Activated naive CD4-positive, alpha-beta T cell treated with anti-CD3 and anti-CD28 coated beads, Interleukin-2, amount 50 U/mL, for 72 hours (primary cell): ENCODE measurements at regions not wholly inside any gene's neighbourhood (a gene's known extent, or its start where the extent isn't known, plus 50 kb on each side); places are given as distances from the start of the nearest gene placed in this dataset.

Experiments
- ATAC-seq, 2 donors: fragments of 150-1000 bp; cut with Tn5 transposase; 2 replicates each; pipeline ENCODE4 v1.10.0; 2021; ENCODE audit warnings: mild to moderate bottlenecking in 2 of 2, moderate library complexity in 2 of 2
- DNase-seq, 2 donors: peaks; one replicate each; pipeline ENCODE4 v3.0.0; 2021 to 2022; ENCODE audit warnings: low spot score in 2 of 2
- H3K27ac Mint-ChIP-seq, 2 donors: one replicate each; pipeline ENCODE4 v1.8.0; 2022; ENCODE audit warnings: mild to moderate bottlenecking in 2 of 2, mixed read lengths in 2 of 2
- H3K36me3 Mint-ChIP-seq, 2 donors: one replicate each; pipeline ENCODE4 v1.8.0; 2022; ENCODE audit warnings: mixed read lengths in 2 of 2
- H3K9me3 Mint-ChIP-seq, 2 donors: one replicate each; pipeline ENCODE4 v1.8.0; 2022; ENCODE audit warnings: mixed read lengths in 2 of 2

- DNase-seq (no peak), ATAC-seq (no peak)
- H3K9me3 Mint-ChIP-seq, result peaks cover 0 to 3% of the 10 kb centered on the region in 2 donors
- H3K36me3 Mint-ChIP-seq, result no peaks in the 10 kb centered on the region
- no peak overlapping the region for H3K27ac Mint-ChIP-seq
Observed at GRCh38 chr3:174431717-174432116, 427.4 kb upstream of the NAALADL2 start.

- DNase-seq (no peak), ATAC-seq (no peak)
- Mint-ChIP-seq H3K27ac (no peak overlapping the region), H3K9me3 (peaks cover 0 to 6% of the 10 kb centered on the region in 2 donors), H3K36me3 (peaks cover 6 to 7% of the 10 kb centered on the region in 2 donors)
Observed at GRCh38 chr3:174436367-174436766, 422.8 kb upstream of the NAALADL2 start.

- peaks cover 6 to 11% of the 10 kb centered on the region in 2 donors for H3K36me3 Mint-ChIP-seq
- peaks cover 0 to 6% of the 10 kb centered on the region in 2 donors for H3K9me3 Mint-ChIP-seq
- no peak for DNase-seq
- H3K27ac Mint-ChIP-seq, result no peak overlapping the region
- ATAC-seq, result no peak
Observed at GRCh38 chr3:174438501-174439145, 420.5 kb upstream of the NAALADL2 start.

- no peak for DNase-seq
- peaks cover 6 to 11% of the 10 kb centered on the region in 2 donors for H3K36me3 Mint-ChIP-seq
Observed at GRCh38 chr3:174439331-174440252, 419.5 kb upstream of the NAALADL2 start.

GRCh38 chr3:174440253-174440701 lies 418.9 kb upstream of the NAALADL2 start:
- no peak for DNase-seq

More at GRCh38 chr3:174439331-174440252, 419.5 kb upstream of the NAALADL2 start:
- ATAC-seq, result no peak
- H3K27ac Mint-ChIP-seq, result no peak overlapping the region
- peaks cover 0 to 6% of the 10 kb centered on the region in 2 donors for H3K9me3 Mint-ChIP-seq

GRCh38 chr3:174440741-174441587 lies 418.2 kb upstream of the NAALADL2 start:
- ATAC-seq, result peak; percentile 74 to 85
- Mint-ChIP-seq H3K36me3 (peaks cover 6 to 11% of the 10 kb centered on the region in 2 donors), H3K27ac (no peak overlapping the region)

More at GRCh38 chr3:174440253-174440701, 418.9 kb upstream of the NAALADL2 start:
- H3K36me3 Mint-ChIP-seq, result peaks cover 6 to 11% of the 10 kb centered on the region in 2 donors
- H3K9me3 Mint-ChIP-seq, result peaks cover 0 to 6% of the 10 kb centered on the region in 2 donors
- H3K27ac Mint-ChIP-seq, result no peak overlapping the region
- no peak for ATAC-seq

GRCh38 chr3:174441588-174442301 lies 417.4 kb upstream of the NAALADL2 start:
- peak overlapping the region in 1 of 2 donors; percentile 50 for H3K27ac Mint-ChIP-seq
- no peak for DNase-seq
- peak in 1 of 2 donors; percentile 18 for ATAC-seq
- H3K9me3 Mint-ChIP-seq, result peaks cover 0 to 3% of the 10 kb centered on the region in 2 donors
- H3K36me3 Mint-ChIP-seq, result peaks cover 6 to 11% of the 10 kb centered on the region in 2 donors

More at GRCh38 chr3:174440741-174441587, 418.2 kb upstream of the NAALADL2 start:
- peaks cover 0 to 6% of the 10 kb centered on the region in 2 donors for H3K9me3 Mint-ChIP-seq
- peak in 1 of 2 donors; percentile 61 for DNase-seq

- Mint-ChIP-seq H3K27ac (no peak overlapping the region), H3K36me3 (peaks cover 6 to 11% of the 10 kb centered on the region in 2 donors), H3K9me3 (peaks cover 0 to 2% of the 10 kb centered on the region in 2 donors)
- DNase-seq, result no peak
- no peak for ATAC-seq
Observed at GRCh38 chr3:174442302-174442682, 416.8 kb upstream of the NAALADL2 start.

GRCh38 chr3:174444391-174444790 lies 414.7 kb upstream of the NAALADL2 start:
- Mint-ChIP-seq H3K9me3 (peaks cover 5 to 13% of the 10 kb centered on the region in 2 donors), H3K27ac (no peak overlapping the region), H3K36me3 (peaks cover 6 to 18% of the 10 kb centered on the region in 2 donors)
- DNase-seq (no peak), ATAC-seq (no peak)

- peaks cover 0 to 15% of the 10 kb centered on the region in 2 donors for H3K36me3 Mint-ChIP-seq
- peaks cover 17 to 32% of the 10 kb centered on the region in 2 donors for H3K9me3 Mint-ChIP-seq
- H3K27ac Mint-ChIP-seq, result no peak overlapping the region
- ATAC-seq (no peak), DNase-seq (no peak)
Observed at GRCh38 chr3:174457758-174458157, 401.4 kb upstream of the NAALADL2 start.

- Mint-ChIP-seq H3K36me3 (peaks cover 0 to 5% of the 10 kb centered on the region in 2 donors), H3K27ac (no peak overlapping the region), H3K9me3 (peaks cover 7 to 16% of the 10 kb centered on the region in 2 donors)
- ATAC-seq (no peak), DNase-seq (no peak)
Observed at GRCh38 chr3:174460831-174461230, 398.3 kb upstream of the NAALADL2 start.

GRCh38 chr3:174462916-174463315 lies 396.2 kb upstream of the NAALADL2 start:
- DNase-seq (no peak), ATAC-seq (no peak)
- no peaks in the 10 kb centered on the region for H3K36me3 Mint-ChIP-seq
- H3K9me3 Mint-ChIP-seq, result peaks cover 0 to 6% of the 10 kb centered on the region in 2 donors
- no peak overlapping the region for H3K27ac Mint-ChIP-seq

GRCh38 chr3:174465177-174465576 lies 394.0 kb upstream of the NAALADL2 start:
- Mint-ChIP-seq H3K36me3 (no peaks in the 10 kb centered on the region), H3K9me3 (peaks cover 0 to 3% of the 10 kb centered on the region in 2 donors), H3K27ac (no peak overlapping the region)
- DNase-seq, result no peak
- no peak for ATAC-seq

GRCh38 chr3:174466471-174467054 lies 392.6 kb upstream of the NAALADL2 start:
- no peaks in the 10 kb centered on the region for H3K9me3 Mint-ChIP-seq
- no peaks in the 10 kb centered on the region for H3K36me3 Mint-ChIP-seq
- no peak overlapping the region for H3K27ac Mint-ChIP-seq
- no peak for DNase-seq
- ATAC-seq, result no peak

GRCh38 chr3:174477491-174477890 lies 381.6 kb upstream of the NAALADL2 start:
- H3K9me3 Mint-ChIP-seq, result peaks cover 5 to 6% of the 10 kb centered on the region in 2 donors
- H3K36me3 Mint-ChIP-seq, result no peaks in the 10 kb centered on the region
- ATAC-seq (no peak), DNase-seq (no peak)
- no peak overlapping the region for H3K27ac Mint-ChIP-seq
